GM19025 (cell line): ENCODE measurements at regions not wholly inside any gene's neighbourhood (a gene's known extent, or its start where the extent isn't known, plus 50 kb on each side); places are given as distances from the start of the nearest gene placed in this dataset.

ENCODE experiments used
- ATAC-seq: cut with Tn5 transposase; IDR thresholded peaks from one replicate; pipeline ENCODE4 v1.9.1; 2021; ENCODE audit warnings: mild to moderate bottlenecking, low read depth, moderate library complexity; ENCODE audit not compliant: unreplicated experiment

DNA sequence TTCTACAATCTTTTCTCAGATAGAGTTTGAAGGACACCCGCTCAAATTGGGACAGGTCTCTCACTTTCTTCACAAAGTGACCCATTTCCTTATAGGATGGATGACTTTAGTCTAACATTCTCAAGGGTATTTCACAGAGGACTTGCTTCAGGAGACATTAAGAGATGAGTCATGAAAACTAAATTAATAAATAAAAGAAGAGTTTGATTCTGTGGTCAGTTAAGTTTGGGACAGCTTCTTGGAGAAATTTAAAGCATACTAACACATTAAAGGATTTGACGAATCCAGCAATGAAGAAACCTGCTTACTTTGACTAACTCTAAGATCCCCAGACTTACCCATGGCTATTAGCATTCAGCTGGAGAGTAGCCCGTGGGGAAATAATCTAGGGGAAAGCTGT lies 95.6 kb upstream of the RAB3GAP2 start:
- no peak for ATAC-seq

DNA sequence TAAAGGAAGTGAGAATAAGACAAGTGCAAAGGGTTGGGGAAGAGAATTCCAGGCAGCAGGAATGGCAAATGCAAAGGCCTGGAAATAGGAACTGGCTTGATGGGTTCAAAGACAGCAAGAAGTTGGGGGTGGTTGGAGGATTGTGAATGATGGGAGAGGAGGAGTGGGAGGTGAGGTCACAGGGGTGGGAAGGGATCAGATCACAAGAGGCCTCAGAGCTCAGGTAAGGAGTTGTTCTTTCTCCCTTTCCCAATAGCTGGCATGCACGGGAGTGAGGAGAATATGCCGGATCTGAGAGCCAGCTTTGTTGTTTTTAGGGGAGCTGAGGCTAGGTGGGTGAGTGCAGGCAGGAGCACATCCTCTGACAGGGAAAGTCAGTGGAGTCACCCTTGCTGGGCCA lies 94.0 kb upstream of the RAB3GAP2 start:
- no peak for ATAC-seq

DNA sequence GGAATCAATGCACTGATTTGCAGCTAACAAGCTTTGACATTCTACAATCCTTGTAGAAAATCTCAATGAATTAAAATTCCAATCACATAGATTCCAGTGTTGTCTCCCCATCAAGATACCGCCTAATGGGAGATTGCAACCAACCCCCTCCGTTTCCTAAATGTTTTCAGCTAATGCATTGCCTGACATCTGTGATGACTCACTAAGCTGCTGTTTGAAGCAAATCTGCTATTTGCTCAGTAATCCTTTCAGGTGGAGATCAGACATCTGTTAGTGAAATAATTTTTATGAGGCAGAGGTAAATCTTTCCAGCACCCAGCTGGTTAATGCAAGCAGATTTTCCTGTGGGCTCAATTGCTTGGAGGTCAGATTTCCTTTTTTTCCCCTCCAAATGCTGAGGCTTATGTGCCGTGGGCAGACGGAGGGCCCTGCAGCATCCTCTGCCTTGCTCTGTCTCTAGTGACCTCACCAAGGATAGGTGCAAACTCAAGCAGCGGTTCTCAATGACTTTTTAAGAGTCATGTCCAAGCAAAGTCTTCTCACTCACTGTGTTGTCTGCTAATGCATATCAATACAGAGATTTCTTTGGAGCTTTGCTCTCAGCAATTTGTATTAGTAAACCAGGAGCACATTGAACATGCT lies 91.1 kb upstream of the RAB3GAP2 start:
- no peak for ATAC-seq

DNA sequence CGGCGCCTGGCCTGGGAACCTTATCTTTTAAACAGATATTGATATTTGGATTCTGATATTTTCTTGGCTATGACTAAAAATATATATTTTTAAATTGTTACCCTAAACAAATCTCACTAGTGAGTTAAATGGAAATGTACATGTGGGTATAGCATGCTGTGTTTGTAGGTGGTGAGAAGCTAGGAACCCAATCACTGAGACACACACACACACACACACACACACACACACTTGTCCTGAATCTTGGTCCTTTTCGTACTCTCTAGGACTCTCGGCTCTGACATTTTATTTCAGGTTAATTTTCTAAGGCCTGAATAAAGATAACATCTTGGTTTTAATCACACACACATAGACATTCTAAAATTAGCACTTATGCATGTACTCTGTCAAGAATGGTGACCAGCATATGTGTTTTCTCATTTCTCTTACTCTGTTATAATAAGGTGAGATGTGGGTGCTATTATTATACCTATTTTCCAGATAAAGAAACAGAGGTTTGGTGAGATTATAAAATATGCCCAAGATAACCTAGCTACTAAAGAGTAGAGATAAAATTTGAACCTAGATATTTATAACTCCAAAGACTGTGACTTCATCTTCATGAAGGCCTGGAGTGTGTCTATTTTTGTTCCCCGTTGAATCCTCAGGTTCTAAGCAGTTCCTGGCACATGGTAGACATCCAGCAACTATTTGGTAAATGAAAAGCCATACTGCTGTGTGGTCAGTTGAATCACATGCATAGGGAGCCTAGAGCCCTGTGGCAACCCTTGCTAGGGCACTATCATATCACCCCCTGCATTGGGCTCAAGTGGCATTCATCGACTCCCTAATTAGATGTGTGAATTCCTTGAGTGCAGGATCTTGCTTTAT lies 85.0 kb upstream of the RAB3GAP2 start:
- ATAC-seq = no peak

DNA sequence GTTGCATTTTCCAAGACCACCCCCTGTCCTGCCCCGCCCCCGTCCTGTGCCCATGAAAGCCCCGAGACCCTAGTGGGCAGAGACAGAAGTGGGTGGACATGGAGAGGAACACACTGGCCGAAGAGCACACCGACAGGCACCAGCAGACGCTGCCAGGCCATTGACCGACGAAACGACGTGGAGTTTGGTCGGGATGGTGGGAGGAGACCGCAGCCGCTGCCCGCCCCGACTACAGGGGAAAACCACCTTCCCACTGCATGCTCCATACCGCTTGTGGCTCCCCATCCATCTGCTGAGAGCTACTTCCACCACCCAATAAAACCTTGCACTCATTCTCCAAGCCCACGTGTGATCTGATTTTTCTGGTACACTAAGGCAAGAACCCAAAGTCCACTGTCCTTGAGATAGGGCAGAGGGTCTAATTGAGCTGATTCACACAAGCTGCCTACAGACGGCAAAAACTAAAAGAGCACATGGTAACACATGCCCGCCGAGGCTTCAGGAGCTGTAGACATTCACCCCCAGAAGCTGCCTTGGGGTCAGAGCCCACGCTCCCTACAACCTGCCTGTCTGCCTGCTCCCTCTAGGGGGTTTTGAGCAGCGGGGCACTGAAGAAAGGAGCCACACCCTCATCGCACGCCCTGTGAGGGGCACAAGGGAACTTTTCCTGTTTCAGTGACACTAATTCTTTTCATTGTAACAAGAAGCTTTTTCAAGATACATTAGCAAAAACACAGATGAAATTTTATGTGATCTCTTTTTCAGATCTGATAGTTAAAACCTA lies 81.2 kb upstream of the RAB3GAP2 start:
- no peak for ATAC-seq

DNA sequence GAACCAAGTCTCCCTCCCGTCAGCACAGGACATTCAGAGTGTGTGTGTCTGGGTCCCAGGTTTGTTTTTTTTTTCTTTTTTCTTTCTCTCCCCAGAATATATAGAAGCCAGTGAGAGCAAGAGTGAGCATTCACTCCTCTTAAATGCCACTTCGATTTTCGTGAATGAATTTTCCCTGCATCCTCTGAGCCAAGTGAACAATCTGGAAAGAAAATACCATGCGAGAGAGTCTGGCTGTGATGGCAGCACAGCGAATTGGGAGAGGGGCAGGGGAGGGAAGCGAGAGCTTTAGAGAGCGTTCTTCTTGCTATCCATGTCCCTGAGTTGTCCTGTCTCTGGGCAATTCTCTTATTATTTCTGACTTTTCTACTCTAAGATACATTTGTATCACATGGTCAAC lies 76.0 kb upstream of the RAB3GAP2 start:
- ATAC-seq = no peak

DNA sequence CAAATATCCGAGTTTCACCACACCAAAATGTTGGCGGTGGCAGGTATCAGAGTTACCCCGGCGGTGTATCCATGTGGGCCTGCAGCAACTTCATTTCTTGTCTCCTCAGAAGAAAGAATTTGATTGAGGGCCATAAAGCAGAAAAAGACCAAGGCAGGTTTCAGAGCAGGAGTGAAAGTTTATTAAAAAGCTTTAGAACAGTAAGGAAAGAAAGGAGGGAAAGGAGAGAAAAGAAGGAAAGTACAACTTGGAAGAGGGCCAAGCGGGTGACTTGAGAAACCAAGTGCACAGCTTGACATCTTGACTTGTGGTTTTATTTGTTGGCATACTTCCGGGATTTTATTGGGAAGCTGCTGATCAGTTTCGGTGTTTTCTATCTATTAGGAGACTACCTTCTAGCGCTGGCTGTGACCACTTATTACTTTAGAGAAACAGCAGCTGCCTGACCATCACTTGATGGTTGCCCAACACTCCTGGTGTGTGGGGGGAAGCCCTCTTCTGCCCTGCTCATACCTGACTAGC lies 75.5 kb upstream of the RAB3GAP2 start:
- no peak for ATAC-seq

DNA sequence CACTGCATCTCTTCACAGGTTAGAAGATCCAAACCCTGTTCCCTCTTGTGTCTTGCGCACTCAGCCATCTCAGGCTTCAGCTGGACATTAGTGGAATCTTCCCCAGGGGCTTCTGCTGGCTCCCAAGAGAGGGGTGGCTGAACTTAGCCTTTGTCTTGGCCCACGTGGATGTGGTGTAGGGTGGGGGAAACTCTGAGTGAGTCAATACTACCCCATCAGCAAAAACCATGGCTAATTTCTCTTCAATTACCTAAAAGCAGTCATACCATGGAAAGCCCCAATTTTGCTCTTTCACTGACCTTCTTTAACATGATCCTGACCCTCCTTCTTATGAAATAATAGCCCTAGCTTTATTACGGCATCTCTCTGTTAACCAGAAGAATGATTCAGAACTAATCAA lies 72.5 kb upstream of the RAB3GAP2 start:
- peak; percentile 80 for ATAC-seq

DNA sequence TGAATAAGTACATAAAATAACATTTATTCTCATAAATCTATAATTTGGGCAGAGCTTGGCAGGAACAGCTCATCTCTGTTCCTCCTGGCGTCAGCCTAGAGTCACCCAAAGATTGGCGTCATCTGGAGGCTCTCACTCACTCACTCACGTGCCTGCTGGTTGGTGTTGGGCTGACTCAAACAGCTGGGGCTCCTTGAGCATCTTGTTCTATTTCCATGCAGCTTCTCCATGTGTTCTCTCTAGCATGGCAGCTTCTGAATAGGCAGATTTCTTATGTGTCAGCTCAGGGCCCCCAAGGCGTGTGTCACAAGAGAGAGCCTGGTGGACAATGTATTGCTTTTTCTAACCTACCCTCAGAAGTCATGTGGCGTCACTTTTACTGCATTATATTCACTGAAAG lies 70.6 kb upstream of the RAB3GAP2 start:
- no peak for ATAC-seq

DNA sequence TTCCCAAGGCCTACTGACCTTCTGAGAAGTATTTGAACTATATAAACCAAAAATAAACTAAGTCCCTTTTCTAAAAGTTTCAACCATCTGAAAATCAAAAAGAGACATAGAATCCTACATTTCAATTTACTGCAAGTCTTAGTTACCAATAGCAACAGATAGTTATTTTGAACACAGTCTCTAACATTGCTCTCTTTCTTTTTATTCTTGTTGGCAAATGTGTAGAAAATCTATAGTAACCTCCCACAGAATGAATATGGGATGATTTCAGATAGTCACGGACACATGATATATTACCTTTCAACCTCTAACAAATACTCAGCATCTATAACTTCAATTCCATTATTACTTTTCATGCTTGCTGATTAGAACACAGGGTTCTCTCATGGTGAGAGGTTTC lies 68.9 kb upstream of the RAB3GAP2 start:
- ATAC-seq = no peak

DNA sequence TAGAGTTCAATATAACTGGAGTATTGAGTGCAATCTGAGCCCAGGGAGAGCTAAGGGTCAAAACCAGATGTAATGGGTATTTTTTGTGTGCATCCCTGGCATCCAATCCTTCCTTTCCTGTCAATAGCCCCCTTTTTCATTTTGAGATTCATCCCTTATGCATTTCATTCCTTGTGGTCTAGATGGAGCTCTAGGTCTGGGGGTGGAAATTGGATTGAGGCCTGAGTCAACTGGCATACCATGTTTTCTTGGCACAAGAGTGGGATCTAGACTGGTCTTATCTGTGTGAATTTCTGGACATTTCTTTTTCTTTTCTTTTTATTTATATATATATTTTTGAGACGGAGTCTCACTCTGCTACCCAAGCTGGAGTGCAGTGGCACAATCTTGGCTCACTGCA lies 67.3 kb upstream of the RAB3GAP2 start:
- no peak for ATAC-seq

DNA sequence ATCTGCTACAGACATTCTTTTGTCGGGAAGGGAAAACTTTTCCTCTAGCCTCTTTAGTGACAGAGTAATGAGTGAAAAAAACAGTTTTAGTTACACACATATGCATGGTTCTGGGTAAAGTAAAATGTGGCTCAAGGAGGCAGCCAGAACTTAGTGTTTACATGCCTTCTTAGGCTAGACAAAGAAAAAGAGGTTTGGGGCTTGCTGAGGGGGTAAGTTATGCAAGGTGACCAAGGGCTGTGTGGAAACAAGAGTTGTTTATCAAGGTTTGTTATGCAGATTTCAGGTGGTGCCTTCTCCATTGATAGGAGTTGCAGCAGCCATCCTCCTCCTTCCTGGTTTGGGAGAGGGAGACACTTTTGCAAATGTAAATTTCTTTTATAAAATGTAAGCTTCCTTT lies 66.5 kb upstream of the RAB3GAP2 start:
- ATAC-seq = no peak

DNA sequence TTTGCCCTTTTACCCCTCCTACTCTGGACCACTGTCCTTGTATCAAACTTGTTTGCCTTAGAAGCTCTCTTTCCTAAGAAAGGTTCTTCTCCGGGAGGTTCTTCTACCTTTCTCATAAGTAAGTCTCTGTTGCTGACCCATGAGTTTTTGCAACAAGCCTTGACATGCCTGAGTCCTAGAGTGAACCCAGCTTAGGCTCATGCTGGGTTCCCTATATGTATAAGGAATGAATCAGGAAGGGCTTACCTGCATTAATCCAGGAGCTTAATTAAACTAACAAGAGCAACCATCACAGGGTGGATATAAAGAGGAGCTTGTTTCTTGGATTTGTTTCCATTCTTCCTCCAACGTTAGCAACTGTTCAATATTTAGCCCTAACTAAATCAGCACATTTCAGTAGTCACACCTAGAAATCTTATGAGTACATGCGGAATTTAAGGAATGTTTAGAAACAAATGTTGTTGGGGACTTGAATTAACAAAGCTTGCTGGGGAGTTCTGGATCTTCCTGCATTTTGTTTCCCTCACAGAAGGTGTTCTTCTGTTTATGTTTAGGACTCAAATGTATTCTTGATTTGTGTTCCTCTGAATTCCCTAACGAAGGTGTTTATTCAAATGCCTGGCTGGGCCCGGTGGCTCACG lies 64.3 kb upstream of the RAB3GAP2 start:
- ATAC-seq = no peak

DNA sequence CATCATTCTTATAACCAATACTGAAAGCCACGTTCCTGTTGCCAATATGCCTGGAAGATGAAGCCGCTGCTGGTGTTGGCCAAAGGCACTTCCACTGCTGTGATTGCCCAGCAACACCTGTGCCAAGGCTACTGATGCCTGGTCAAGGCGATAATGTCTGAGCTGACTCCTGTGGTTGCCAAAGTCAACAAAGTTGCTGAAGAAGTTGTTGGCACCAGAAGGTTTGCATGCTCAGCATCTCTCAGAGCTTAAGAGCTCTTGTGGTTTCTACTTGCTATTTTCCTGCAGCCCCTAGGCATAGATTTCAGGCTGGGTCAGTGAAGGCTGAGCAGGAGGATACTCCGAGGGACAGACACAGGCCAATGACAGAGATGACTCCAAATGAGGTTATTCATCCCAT lies 63.4 kb upstream of the RAB3GAP2 start:
- no peak for ATAC-seq

DNA sequence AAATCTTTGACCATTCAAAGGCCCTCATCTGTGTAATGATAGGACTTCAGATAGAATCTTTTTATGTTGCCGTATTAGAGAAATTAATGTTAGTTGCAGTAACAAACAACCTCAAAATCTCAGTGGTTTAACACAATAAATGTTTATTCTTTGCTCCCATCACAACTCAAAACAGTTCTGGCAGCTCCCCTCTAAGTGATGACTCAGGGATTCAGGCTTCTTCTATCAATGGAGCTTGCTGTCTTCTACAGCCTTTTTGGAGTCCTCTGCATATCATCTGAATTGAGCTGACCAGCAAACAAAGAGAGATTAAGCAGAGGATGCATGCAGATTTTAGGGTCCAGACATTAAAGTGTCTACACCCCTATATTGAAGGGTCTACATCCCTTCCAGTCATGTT lies 59.1 kb upstream of the RAB3GAP2 start:
- no peak for ATAC-seq

DNA sequence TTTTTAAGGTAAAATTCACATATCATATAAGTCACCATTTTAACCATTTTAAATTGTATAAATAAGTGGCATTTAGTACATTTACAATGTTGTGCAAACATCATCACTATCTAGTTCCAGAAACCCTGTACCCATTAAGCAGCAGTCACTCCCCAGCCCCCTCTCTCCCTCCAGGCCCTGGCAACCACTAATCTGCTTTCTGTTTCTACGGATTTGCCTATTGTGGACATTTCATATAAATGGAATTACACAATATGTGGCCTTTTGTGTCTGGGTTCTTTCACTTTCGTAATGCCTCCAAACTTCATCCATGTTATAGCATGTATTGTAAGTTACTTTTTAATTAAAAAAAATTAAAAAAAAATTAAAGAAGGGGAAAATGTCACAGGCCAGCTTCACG lies 58.0 kb upstream of the RAB3GAP2 start:
- no peak for ATAC-seq

DNA sequence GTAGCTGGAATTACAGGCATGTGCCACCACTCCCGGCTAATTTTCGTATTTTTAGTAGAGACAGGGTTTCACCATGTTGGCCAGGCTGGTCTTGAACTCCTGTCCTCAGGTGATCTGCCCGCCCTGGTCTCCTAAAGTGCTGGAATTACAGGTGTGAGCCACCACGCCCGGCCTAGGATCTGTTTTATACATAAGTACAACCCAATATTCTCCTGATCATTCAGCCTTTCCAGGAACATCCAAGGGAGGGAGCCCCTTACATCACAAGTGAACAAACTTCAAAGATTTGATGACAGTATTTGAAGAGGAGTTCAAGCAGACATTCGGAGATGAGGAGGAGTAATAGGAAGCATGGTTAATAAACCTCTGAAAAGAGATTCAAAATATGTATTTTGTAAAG lies 54.9 kb upstream of the RAB3GAP2 start:
- no peak for ATAC-seq

DNA sequence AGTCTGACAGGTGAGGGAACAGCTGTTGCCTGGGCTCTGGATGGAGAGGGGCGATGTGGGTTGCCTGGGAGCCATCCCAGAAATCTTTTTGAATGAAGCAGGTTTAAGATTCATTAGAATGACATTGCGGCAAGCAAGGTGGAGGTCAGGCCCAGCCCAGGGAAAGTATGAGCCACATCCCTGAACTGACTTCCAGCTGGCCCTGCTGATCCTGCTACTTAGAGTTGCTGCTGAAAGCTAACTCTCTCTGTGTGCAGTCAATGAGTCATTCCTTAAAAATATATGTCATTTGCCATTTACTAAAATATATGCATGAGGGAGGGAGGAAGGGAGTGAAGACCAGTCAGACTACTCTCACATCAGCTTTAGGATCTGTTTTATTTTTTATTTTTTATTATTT lies 54.3 kb upstream of the RAB3GAP2 start:
- no peak for ATAC-seq

DNA sequence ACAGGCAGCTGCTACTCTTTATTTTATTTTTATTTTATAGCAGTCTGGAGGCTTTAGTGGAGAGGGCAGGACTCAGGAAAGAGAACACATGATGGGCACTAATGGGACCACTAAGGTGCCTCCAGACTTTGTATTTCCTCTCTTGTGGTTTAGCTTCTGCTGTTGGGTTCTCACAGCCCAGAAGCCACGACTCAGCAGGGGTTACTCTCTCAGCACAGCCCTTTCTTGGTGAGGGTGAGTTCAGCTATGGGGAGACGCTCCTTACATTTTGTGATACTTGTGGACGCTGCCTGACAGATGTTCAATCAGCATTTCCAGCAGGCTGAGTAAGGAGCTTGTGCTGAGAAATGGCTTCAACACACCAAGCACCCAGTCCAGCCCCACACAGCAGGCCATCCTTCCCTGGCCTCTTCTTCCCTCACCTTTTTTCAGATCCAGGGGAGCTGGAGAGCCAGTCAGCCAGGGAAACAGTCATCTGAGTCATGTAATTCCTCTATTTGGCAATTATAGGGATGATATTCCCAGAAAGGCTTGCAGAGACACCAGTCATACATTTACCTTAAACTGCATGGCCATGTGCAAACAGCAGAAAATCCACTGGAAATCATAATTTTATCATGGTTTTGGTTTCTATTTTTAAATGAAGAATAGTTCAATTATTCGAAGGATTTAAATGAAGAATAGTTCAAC lies 53.2 kb upstream of the RAB3GAP2 start:
- ATAC-seq = no peak

DNA sequence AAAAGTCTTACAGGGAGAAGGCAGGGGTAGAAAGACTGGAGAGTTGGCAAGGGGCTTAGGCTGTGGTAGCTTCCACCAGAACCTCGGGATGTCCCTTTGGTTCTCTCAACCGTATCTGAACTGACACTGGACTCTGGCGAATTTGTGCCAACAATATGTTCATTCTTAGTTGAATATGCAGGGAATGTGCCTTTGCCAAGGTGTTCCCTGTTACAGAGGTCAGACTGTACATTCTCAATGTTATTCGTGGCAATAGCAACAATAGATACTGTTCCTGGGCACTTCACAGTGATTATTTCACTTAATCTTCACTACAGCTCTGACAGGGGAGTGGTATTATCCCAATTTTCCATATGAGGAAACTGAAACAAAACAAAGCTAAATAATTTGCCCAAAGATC lies 51.5 kb upstream of the RAB3GAP2 start:
- no peak for ATAC-seq
